ENCODE measurements at regions not wholly inside any gene's neighbourhood (a gene's known extent, or its start where the extent isn't known, plus 50 kb on each side); places are given as distances from the start of the nearest gene placed in this dataset.

DNA sequence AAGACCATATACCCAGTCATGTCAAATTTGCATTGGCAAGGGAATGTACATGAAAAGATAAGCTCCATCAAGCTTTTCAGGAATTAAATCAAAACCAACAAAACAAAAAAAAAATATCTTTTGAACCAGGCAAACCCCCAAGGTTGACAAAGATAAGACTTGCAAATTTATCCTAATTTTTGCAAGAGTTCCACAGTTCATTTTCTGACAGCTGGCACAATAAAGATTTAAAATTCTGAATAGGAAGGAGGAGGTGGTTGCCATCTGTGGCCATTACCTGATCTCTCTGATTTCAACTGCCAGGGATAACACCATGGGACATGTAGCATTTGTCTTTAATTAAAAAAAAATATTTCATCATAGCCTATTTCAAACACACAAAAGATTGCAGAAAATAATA lies 135.9 kb upstream of the SHISA6 start:
- TF ChIP-seq POLR2A (IDR thresholded peaks at IDR 0.05) (no peak), POLR2AphosphoS5 (IDR thresholded peaks at IDR 0.05) (no peak)
- TF ChIP-seq, protein P1, sequence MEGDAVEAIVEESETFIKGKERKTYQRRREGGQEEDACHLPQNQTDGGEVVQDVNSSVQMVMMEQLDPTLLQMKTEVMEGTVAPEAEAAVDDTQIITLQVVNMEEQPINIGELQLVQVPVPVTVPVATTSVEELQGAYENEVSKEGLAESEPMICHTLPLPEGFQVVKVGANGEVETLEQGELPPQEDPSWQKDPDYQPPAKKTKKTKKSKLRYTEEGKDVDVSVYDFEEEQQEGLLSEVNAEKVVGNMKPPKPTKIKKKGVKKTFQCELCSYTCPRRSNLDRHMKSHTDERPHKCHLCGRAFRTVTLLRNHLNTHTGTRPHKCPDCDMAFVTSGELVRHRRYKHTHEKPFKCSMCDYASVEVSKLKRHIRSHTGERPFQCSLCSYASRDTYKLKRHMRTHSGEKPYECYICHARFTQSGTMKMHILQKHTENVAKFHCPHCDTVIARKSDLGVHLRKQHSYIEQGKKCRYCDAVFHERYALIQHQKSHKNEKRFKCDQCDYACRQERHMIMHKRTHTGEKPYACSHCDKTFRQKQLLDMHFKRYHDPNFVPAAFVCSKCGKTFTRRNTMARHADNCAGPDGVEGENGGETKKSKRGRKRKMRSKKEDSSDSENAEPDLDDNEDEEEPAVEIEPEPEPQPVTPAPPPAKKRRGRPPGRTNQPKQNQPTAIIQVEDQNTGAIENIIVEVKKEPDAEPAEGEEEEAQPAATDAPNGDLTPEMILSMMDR (IDR thresholded peaks at IDR 0.05) = no peak
